ENCODE measurements at regions not wholly inside any gene's neighbourhood (a gene's known extent, or its start where the extent isn't known, plus 50 kb on each side); places are given as distances from the start of the nearest gene placed in this dataset.

DNA sequence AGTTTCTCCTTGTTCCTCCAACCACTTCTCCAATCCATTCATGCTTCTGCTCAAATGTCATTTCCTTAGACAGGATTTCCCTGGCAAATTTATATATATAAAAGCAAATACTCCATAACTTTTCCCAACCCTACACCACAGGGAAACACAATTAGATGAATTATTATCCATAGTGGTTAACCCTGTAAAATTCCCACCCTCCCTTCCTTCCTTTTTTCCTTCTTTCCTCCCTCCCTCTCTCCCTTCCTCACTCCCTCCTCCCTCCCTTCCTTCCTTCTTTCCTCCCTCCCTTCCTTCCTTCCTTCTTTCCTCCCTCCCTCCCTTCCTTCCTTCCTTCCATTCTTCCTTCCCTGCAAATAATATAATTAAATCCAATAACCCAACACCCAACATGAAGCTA is 617.7 kb downstream of the IRS1 start:
- TF ChIP-seq, protein P1, sequence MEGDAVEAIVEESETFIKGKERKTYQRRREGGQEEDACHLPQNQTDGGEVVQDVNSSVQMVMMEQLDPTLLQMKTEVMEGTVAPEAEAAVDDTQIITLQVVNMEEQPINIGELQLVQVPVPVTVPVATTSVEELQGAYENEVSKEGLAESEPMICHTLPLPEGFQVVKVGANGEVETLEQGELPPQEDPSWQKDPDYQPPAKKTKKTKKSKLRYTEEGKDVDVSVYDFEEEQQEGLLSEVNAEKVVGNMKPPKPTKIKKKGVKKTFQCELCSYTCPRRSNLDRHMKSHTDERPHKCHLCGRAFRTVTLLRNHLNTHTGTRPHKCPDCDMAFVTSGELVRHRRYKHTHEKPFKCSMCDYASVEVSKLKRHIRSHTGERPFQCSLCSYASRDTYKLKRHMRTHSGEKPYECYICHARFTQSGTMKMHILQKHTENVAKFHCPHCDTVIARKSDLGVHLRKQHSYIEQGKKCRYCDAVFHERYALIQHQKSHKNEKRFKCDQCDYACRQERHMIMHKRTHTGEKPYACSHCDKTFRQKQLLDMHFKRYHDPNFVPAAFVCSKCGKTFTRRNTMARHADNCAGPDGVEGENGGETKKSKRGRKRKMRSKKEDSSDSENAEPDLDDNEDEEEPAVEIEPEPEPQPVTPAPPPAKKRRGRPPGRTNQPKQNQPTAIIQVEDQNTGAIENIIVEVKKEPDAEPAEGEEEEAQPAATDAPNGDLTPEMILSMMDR (IDR thresholded peaks at IDR 0.05) = no peak
- no peak overlapping the region for H3K4me3 ChIP-seq
- intact Hi-C loops (cut with DNase I, micrococcal nuclease) = no loop called here
- no peak for ATAC-seq
- H3K9me3 ChIP-seq = no peaks in the 10 kb centered on the region
- no peaks in the 10 kb centered on the region for H3K36me3 ChIP-seq (ENCODE audit: low read depth)
- DNase-seq = no peak
- no peaks in the 10 kb centered on the region for H3K4me1 ChIP-seq (ENCODE audit: low read depth)

DNA sequence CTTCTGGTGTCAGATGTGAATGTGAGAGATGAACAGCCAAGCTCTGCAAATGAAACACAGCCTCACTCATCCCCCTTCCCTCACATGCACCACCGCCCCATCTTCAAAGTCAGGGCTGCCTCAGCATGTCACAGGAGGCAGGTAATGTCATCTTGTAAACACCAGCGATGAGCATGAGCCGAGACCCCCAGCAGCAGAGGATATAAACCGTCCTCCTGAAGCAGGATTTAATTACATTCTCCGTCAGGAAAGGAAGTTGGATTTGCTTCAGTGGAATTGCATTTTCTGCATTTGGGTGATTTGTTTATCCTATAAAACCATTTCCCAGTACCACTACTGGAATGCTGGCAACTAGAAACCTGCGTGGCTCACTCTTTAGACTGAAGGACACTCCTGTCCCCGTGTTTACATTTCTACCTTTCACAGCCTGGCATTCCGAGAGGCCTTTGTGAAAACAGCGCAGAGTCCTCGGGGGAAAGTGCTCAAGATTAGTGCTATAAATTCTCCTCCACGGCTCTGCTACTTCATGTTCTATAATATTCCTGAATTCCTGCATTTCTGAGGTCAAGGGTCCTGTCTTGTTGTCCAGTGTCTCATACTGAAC is 619.2 kb downstream of the IRS1 start:
- intact Hi-C loops (cut with DNase I, micrococcal nuclease) = no loop called here
- Histone ChIP-seq H3K4me3 (no peak overlapping the region), H3K4me1 (ENCODE audit: low read depth) (no peaks in the 10 kb centered on the region), H3K36me3 (ENCODE audit: low read depth) (no peaks in the 10 kb centered on the region), H3K9me3 (no peaks in the 10 kb centered on the region)
- ATAC-seq = no peak
- no peak for DNase-seq
- TF ChIP-seq, protein P1 (IDR thresholded peaks at IDR 0.05) = no peak

DNA sequence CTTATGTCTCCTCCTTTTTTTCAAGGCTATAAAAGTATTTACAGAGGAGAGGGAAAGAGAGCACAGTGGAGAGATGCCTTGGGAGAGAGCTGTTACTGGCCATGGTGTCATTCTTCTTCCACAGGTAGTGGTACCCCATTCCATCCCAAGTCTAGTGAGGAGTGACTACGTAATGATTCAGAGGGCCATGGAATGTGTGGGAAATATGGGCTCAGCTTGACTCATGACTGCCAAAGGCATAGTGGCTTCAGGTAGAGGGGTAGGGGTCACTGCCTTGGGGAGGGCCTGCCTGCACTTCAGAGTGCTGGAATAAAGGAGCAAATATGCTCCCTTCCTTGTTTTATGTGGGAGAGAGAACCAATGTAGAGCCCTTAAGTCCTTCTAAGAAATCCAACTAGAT is 620.6 kb downstream of the IRS1 start:
- no peak for DNase-seq
- no peak for ATAC-seq
- Histone ChIP-seq H3K4me3 (no peak overlapping the region), H3K9me3 (no peaks in the 10 kb centered on the region), H3K36me3 (ENCODE audit: low read depth) (no peaks in the 10 kb centered on the region), H3K4me1 (ENCODE audit: low read depth) (no peaks in the 10 kb centered on the region)
- TF ChIP-seq, protein P1 (IDR thresholded peaks at IDR 0.05) = no peak
- intact Hi-C loops (cut with DNase I, micrococcal nuclease) = no loop called here

DNA sequence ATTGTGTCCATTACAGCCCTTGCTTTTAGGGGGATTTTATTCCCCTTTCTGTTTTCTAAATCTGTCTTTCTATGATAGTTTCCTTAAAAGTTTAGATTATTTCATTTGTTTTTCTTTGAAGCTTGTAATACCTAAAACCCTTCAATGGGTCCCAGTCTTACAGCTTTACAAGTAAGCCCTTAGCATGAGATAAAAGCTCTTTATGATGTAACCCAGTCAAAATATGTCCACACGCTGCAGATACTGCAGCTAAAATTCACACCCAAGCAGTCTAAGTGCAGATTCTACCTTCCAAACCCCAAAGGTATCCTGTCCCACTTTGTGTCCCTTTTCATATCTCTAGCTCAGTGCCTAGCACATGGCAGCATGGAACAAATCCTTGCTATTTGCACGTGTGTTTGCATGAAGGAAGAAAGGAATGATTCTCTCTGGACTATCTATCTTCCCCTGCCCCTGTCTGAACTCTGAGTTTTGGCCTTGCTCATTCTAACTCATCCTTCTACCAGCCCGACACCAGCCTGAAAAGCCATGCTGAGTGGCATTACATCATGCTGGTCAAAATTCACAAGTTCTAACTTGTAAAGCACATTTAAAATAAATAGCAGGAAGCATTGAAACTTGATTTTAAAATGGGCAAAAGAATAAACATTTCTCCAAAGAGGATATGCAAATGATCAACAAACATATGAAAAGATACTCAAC is 623.2 kb downstream of the IRS1 start:
- no peaks in the 10 kb centered on the region for H3K36me3 ChIP-seq (ENCODE audit: low read depth)
- intact Hi-C loops (cut with DNase I, micrococcal nuclease) = no loop called here
- TF ChIP-seq, protein P1 (IDR thresholded peaks at IDR 0.05) = no peak
- H3K9me3 ChIP-seq = no peaks in the 10 kb centered on the region
- ATAC-seq = no peak
- no peak for DNase-seq
- no peaks in the 10 kb centered on the region for H3K4me1 ChIP-seq (ENCODE audit: low read depth)
- no peak overlapping the region for H3K4me3 ChIP-seq

DNA sequence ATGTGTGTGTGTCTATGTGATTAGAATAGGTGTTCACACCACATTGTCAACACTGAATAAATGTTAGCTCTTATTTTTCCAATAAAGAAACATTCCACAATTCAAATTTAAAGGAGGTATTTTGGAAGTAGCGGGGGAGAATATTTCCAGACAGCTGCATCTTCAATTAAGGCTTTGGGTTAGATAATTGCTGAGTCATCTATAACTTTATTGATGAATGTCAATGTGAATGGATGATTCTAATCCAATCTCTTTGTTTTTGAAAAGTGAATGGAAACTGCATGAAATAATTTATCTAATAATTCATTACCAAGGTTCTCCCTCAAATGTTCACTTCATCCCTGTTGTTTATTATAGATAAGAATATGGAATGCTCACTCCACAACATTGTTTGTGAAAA is 625.2 kb downstream of the IRS1 start:
- intact Hi-C loops (cut with DNase I, micrococcal nuclease) = no loop called here
- Histone ChIP-seq H3K9me3 (no peaks in the 10 kb centered on the region), H3K4me3 (no peak overlapping the region), H3K4me1 (ENCODE audit: low read depth) (no peaks in the 10 kb centered on the region), H3K36me3 (ENCODE audit: low read depth) (no peaks in the 10 kb centered on the region)
- ATAC-seq (no peak), DNase-seq (no peak)
- TF ChIP-seq, protein P1 (IDR thresholded peaks at IDR 0.05) = no peak
